ENCODE measurements at regions not wholly inside any gene's neighbourhood (a gene's known extent, or its start where the extent isn't known, plus 50 kb on each side); places are given as distances from the start of the nearest gene placed in this dataset.
"Not testable (repeated sequence)": the region's sequence is repeated elsewhere in the genome, so short reads cannot be mapped to it uniquely, and the experiment has no call there.

DNA sequence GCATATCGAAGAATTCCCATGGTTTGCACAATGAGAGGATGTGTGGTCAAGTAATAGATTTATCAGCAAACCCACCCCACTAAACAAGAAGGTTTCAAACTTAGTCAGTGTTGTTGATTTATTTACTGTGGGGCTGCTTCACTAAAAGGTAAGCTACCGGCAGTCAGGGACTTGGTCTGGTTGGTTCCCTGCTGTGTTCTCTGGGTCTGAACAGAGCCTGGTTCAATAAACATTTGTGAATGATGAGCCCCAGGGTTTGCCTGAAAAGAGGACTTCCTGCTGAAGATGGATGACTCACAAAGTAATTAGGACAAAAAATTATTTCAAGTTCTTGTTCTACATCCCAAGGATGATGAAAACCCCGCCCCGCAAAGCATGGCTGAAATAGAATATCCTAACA is 108.3 kb downstream of the SPP2 start:
- H3K9me1 ChIP-seq (ENCODE audit: control insufficient read depth, extremely low read depth, insufficient read depth, low read length) = no peaks in the 10 kb centered on the region
- H4K20me1 ChIP-seq (ENCODE audit: control insufficient read depth, extremely low read depth, insufficient read depth, low read length) = no peaks in the 10 kb centered on the region
- DNase-seq (ENCODE audit: low read depth, low spot score) (no peak), FAIRE-seq (peak; percentile 83)
- H2AFZ ChIP-seq (ENCODE audit: control insufficient read depth, low read length) = no peak overlapping the region
- no peak overlapping the region for H3K4me3 ChIP-seq (ENCODE audit: control insufficient read depth in 2 of 3, extremely low read depth in 1 of 3, insufficient read depth in 2 of 3, low read depth in 1 of 3, low read length in 3 of 3)
- peak overlapping the region; percentile 3 for H3K27ac ChIP-seq (ENCODE audit: control insufficient read depth, insufficient read depth, low read length)
- peaks cover 33% of the 10 kb centered on the region for H3K4me1 ChIP-seq (ENCODE audit: control insufficient read depth, extremely low read depth, insufficient read depth, low read length)
- H3K9me3 ChIP-seq (ENCODE audit: control insufficient read depth, low read depth, low read length) = no peaks in the 10 kb centered on the region
- H3K27me3 ChIP-seq (ENCODE audit: control insufficient read depth, extremely low read depth, insufficient read depth, low read length) = no peaks in the 10 kb centered on the region
- peak overlapping the region; percentile 22 for H3K4me2 ChIP-seq (ENCODE audit: control insufficient read depth, extremely low read depth, insufficient read depth, low read depth, low read length)
- dilution Hi-C loops (cut with MboI; ENCODE audit: extremely low pct_ligation_motif_present, low sequenced_read_pairs) = no loop called here
- H3K79me2 ChIP-seq (ENCODE audit: control insufficient read depth, insufficient read depth, low read length) = no peaks in the 10 kb centered on the region
- TF ChIP-seq EZH2 (IDR thresholded peaks at IDR 0.05; ENCODE audit: low read length) = no peak
- no peak overlapping the region for H3K9ac ChIP-seq (ENCODE audit: control insufficient read depth, extremely low read depth, insufficient read depth, low read length)
- no peaks in the 10 kb centered on the region for H3K36me3 ChIP-seq (ENCODE audit: control insufficient read depth in 2 of 2, extremely low read depth in 1 of 2, insufficient read depth in 2 of 2, low read length in 2 of 2)

GRCh38 chr2:234157817-234158588 is 107.5 kb downstream of the SPP2 start:
- Histone ChIP-seq H3K4me2 (ENCODE audit: control insufficient read depth, extremely low read depth, insufficient read depth, low read depth, low read length) (no peak overlapping the region), H3K9me3 (ENCODE audit: control insufficient read depth, low read depth, low read length) (no peaks in the 10 kb centered on the region), H3K4me1 (ENCODE audit: control insufficient read depth, extremely low read depth, insufficient read depth, low read length) (peaks cover 25% of the 10 kb centered on the region), H3K27ac (ENCODE audit: control insufficient read depth, insufficient read depth, low read length) (no peak overlapping the region), H3K36me3 (ENCODE audit: control insufficient read depth in 2 of 2, extremely low read depth in 1 of 2, insufficient read depth in 2 of 2, low read length in 2 of 2) (no peaks in the 10 kb centered on the region), H3K9ac (ENCODE audit: control insufficient read depth, extremely low read depth, insufficient read depth, low read length) (no peak overlapping the region), H3K27me3 (ENCODE audit: control insufficient read depth, extremely low read depth, insufficient read depth, low read length) (no peaks in the 10 kb centered on the region), H3K79me2 (ENCODE audit: control insufficient read depth, insufficient read depth, low read length) (no peaks in the 10 kb centered on the region), H3K9me1 (ENCODE audit: control insufficient read depth, extremely low read depth, insufficient read depth, low read length) (no peaks in the 10 kb centered on the region), H3K4me3 (ENCODE audit: control insufficient read depth in 2 of 3, extremely low read depth in 1 of 3, insufficient read depth in 2 of 3, low read depth in 1 of 3, low read length in 3 of 3) (no peak overlapping the region), H4K20me1 (ENCODE audit: control insufficient read depth, extremely low read depth, insufficient read depth, low read length) (no peaks in the 10 kb centered on the region), H2AFZ (ENCODE audit: control insufficient read depth, low read length) (no peak overlapping the region)
- dilution Hi-C loops (cut with MboI; ENCODE audit: extremely low pct_ligation_motif_present, low sequenced_read_pairs) = no loop called here
- FAIRE-seq = no peak
- TF ChIP-seq CTCF (optimal IDR thresholded peaks at IDR 0.05 in 1 of 3, IDR thresholded peaks at IDR 0.05 in 1 of 3, conservative IDR thresholded peaks at IDR 0.05 in 1 of 3; ENCODE audit: extremely low read depth in 1 of 3, insufficient read depth in 2 of 3, low read length in 3 of 3) (no peak), EZH2 (IDR thresholded peaks at IDR 0.05; ENCODE audit: low read length) (no peak)
- DNase-seq (ENCODE audit: low read depth, low spot score) = no peak

DNA sequence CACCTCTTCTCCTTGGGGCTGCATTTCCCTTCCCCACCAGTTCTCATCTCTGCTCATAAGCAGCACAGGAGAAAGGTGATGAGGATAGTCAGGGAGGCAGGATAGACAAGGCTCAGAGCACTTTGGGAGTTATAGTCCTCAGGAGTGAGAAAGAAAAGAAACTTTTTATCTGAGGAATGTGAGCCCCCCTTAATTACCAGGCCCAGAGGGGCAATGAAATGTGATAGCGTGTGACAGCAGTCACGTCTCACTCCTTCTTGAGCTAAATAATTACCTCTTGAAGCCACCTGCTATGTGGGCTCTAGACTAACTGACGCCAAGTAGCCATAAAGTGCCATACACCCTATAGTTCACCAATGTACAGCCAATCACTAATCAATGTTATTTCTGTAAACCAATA is 105.8 kb downstream of the SPP2 start:
- Histone ChIP-seq H3K4me2 (ENCODE audit: control insufficient read depth, extremely low read depth, insufficient read depth, low read depth, low read length) (no peak overlapping the region), H3K9me3 (ENCODE audit: control insufficient read depth, low read depth, low read length) (peaks cover 3% of the 10 kb centered on the region), H3K4me3 (ENCODE audit: control insufficient read depth in 2 of 3, extremely low read depth in 1 of 3, insufficient read depth in 2 of 3, low read depth in 1 of 3, low read length in 3 of 3) (no peak overlapping the region), H2AFZ (ENCODE audit: control insufficient read depth, low read length) (no peak overlapping the region), H3K27ac (ENCODE audit: control insufficient read depth, insufficient read depth, low read length) (no peak overlapping the region), H3K9me1 (ENCODE audit: control insufficient read depth, extremely low read depth, insufficient read depth, low read length) (no peaks in the 10 kb centered on the region), H3K79me2 (ENCODE audit: control insufficient read depth, insufficient read depth, low read length) (no peaks in the 10 kb centered on the region), H3K4me1 (ENCODE audit: control insufficient read depth, extremely low read depth, insufficient read depth, low read length) (peaks cover 11% of the 10 kb centered on the region), H4K20me1 (ENCODE audit: control insufficient read depth, extremely low read depth, insufficient read depth, low read length) (no peaks in the 10 kb centered on the region), H3K36me3 (ENCODE audit: control insufficient read depth in 2 of 2, extremely low read depth in 1 of 2, insufficient read depth in 2 of 2, low read length in 2 of 2) (no peaks in the 10 kb centered on the region), H3K27me3 (ENCODE audit: control insufficient read depth, extremely low read depth, insufficient read depth, low read length) (no peaks in the 10 kb centered on the region), H3K9ac (ENCODE audit: control insufficient read depth, extremely low read depth, insufficient read depth, low read length) (no peak overlapping the region)
- TF ChIP-seq CTCF (optimal IDR thresholded peaks at IDR 0.05 in 1 of 3, IDR thresholded peaks at IDR 0.05 in 1 of 3, conservative IDR thresholded peaks at IDR 0.05 in 1 of 3; ENCODE audit: extremely low read depth in 1 of 3, insufficient read depth in 2 of 3, low read length in 3 of 3) = no peak
- no peak for TF ChIP-seq EZH2 (IDR thresholded peaks at IDR 0.05; ENCODE audit: low read length)
- dilution Hi-C loops (cut with MboI; ENCODE audit: extremely low pct_ligation_motif_present, low sequenced_read_pairs) = no loop called here
- no peak for DNase-seq (ENCODE audit: low read depth, low spot score)
- FAIRE-seq = no peak

GRCh38 chr2:234152835-234153234 is 102.3 kb downstream of the SPP2 start:
- H2AFZ ChIP-seq (ENCODE audit: control insufficient read depth, low read length); H4K20me1 ChIP-seq (ENCODE audit: control insufficient read depth, extremely low read depth, insufficient read depth, low read length); H3K9ac ChIP-seq (ENCODE audit: control insufficient read depth, extremely low read depth, insufficient read depth, low read length); H3K9me3 ChIP-seq (ENCODE audit: control insufficient read depth, low read depth, low read length); dilution Hi-C loops (cut with MboI; ENCODE audit: extremely low pct_ligation_motif_present, low sequenced_read_pairs); H3K27me3 ChIP-seq (ENCODE audit: control insufficient read depth, extremely low read depth, insufficient read depth, low read length); H3K4me2 ChIP-seq (ENCODE audit: control insufficient read depth, extremely low read depth, insufficient read depth, low read depth, low read length); H3K36me3 ChIP-seq (ENCODE audit: control insufficient read depth in 2 of 2, extremely low read depth in 1 of 2, insufficient read depth in 2 of 2, low read length in 2 of 2); FAIRE-seq; H3K9me1 ChIP-seq (ENCODE audit: control insufficient read depth, extremely low read depth, insufficient read depth, low read length); H3K79me2 ChIP-seq (ENCODE audit: control insufficient read depth, insufficient read depth, low read length); H3K27ac ChIP-seq (ENCODE audit: control insufficient read depth, insufficient read depth, low read length); H3K4me3 ChIP-seq (ENCODE audit: control insufficient read depth in 2 of 3, extremely low read depth in 1 of 3, insufficient read depth in 2 of 3, low read depth in 1 of 3, low read length in 3 of 3); DNase-seq (ENCODE audit: low read depth, low spot score): not testable (repeated sequence)
- peaks cover 11% of the 10 kb centered on the region for H3K4me1 ChIP-seq (ENCODE audit: control insufficient read depth, extremely low read depth, insufficient read depth, low read length)

All from keratinocyte (primary cell).